HCT116 (cell line): ENCODE measurements at regions not wholly inside any gene's neighbourhood (a gene's known extent, or its start where the extent isn't known, plus 50 kb on each side); places are given as distances from the start of the nearest gene placed in this dataset.
"Not testable (repeated sequence)": the region's sequence is repeated elsewhere in the genome, so short reads cannot be mapped to it uniquely, and the experiment has no call there.

ENCODE experiments used
- ATAC-seq: fragments of 200-7000 bp; cut with Tn5 transposase; 2 replicates; pipeline ENCODE4 v1.9.1; 2020; ENCODE audit warnings: mild to moderate bottlenecking, moderate library complexity
- BruUV-seq: library from RNA; stranded (reverse); fragments of 400-500 nt; replicated peaks from 2 replicates; lab custom pipeline; 2021; lab: Mats Ljungman, UMichigan
- CTCF ChIA-PET: fragments of 300-600 bp; sonication (Branson Sonifier 250); formaldehyde crosslinking; loops from one replicate; lab custom pipeline; 2021; ENCODE audit warnings: antibody characterized with exemption; lab: Charles Lee
- POLR2A ChIA-PET: fragments of 300-600, 350-600 bp; sonication (Branson Sonifier 250); formaldehyde crosslinking; loops from one replicate; lab custom pipeline; 2021; ENCODE audit warnings: antibody characterized with exemption; lab: Charles Lee
- RAD21 ChIA-PET, 2 experiments: fragments of 300-600 bp; sonication (Branson Sonifier 250); formaldehyde crosslinking; loops; one replicate each; lab custom pipeline; 2023; ENCODE audit warnings: low total read pairs in 2 of 2; ENCODE audit not compliant: uncharacterized antibody in 2 of 2, unreplicated experiment in 2 of 2, low non-redundant PET in 1 of 2; lab: Charles Lee
- DNase-seq: peaks from one replicate; pipeline ENCODE4 v3.0.0-alpha.2; 2010; ENCODE audit warnings: low read depth, low spot score
- H2AFZ ChIP-seq: fragments of 200-600 bp; shearing (Covaris generic), sonication (generic); 2 replicates; pipeline ENCODE4 v1.6.1; 2017; ENCODE audit warnings: low read depth, mixed run types, mixed read lengths, antibody characterized with exemption, low read length; ENCODE audit not compliant: poor library complexity, severe bottlenecking
- H3K27ac ChIP-seq: 2 replicates; pipeline ENCODE4 v1.5.1; 2012; ENCODE audit warnings: low read depth, low read length
- H3K27me3 ChIP-seq: fragments of 200-600 bp; sonication (generic); 2 replicates; pipeline ENCODE4 v1.6.1; 2016; ENCODE audit warnings: mixed run types, low read length, mixed read lengths; ENCODE audit not compliant: insufficient read depth
- H3K36me3 ChIP-seq, 2 experiments: fragments of 200-500 bp in 1 of 2; fragments of 200-600 bp in 1 of 2; sonication (Bioruptor generic) in 1 of 2; sonication (generic) in 1 of 2; 2 replicates each; pipeline versions ENCODE4 v1.5.1 to v1.6.1; 2014 to 2016; ENCODE audit warnings: low read length in 2 of 2, inconsistent platforms in 1 of 2, mixed read lengths in 1 of 2, mixed run types in 1 of 2; ENCODE audit not compliant: insufficient read depth in 2 of 2, control insufficient read depth in 1 of 2
- H3K4me1 ChIP-seq, 2 experiments: fragments of 200-600 bp in 1 of 2; sonication (generic) in 1 of 2; 2 replicates each; pipeline versions ENCODE4 v1.5.1 to v1.6.1; 2012 to 2017; ENCODE audit warnings: low read length in 2 of 2, inconsistent platforms in 1 of 2, mild to moderate bottlenecking in 1 of 2, mixed read lengths in 1 of 2, mixed run types in 1 of 2, moderate library complexity in 1 of 2; ENCODE audit not compliant: insufficient read depth in 2 of 2, control insufficient read depth in 1 of 2
- H3K4me2 ChIP-seq: fragments of 200-600 bp; sonication (generic); 2 replicates; pipeline ENCODE4 v1.6.1; 2017; ENCODE audit warnings: mixed run types, low read length, mixed read lengths
- H3K4me3 ChIP-seq, 2 experiments: fragments of 200-600 bp in 1 of 2; sonication (generic) in 1 of 2; replicated peaks in 1 of 2; 2 replicates each; pipeline ENCODE4 v1.5.1; 2011 to 2016; ENCODE audit warnings: low read length in 2 of 2, control low read depth in 1 of 2, low read depth in 1 of 2, mild to moderate bottlenecking in 1 of 2, mixed read lengths in 1 of 2, mixed run types in 1 of 2
- H3K79me2 ChIP-seq: fragments of 200-600 bp; sonication (generic); 2 replicates; pipeline ENCODE4 v1.6.1; 2017; ENCODE audit warnings: mild to moderate bottlenecking, mixed run types, low read length, moderate library complexity, mixed read lengths; ENCODE audit not compliant: insufficient read depth
- H3K9ac ChIP-seq: fragments of 200-600 bp; sonication (generic); 2 replicates; pipeline ENCODE4 v1.6.1; 2016; ENCODE audit warnings: low read length, mixed read lengths
- H3K9me2 ChIP-seq: fragments of 200-600 bp; sonication (generic), shearing (Covaris generic); 2 replicates; pipeline ENCODE4 v1.6.1; 2017; ENCODE audit warnings: mixed run types, mild to moderate bottlenecking, moderate library complexity; ENCODE audit not compliant: insufficient read depth
- H3K9me3 ChIP-seq, 2 experiments: fragments of 200-500 bp in 1 of 2; fragments of 200-600 bp in 1 of 2; sonication (Bioruptor generic) in 1 of 2; sonication (generic) in 1 of 2; 2 replicates each; pipeline ENCODE4 v1.6.1; 2014 to 2017; ENCODE audit warnings: low read length in 2 of 2, mixed read lengths in 2 of 2, inconsistent platforms in 1 of 2, low read depth in 1 of 2, mild to moderate bottlenecking in 1 of 2, mixed run types in 1 of 2, moderate library complexity in 1 of 2; ENCODE audit not compliant: control insufficient read depth in 1 of 2, insufficient read depth in 1 of 2
- H4K20me1 ChIP-seq: fragments of 200-600 bp; sonication (generic), shearing (Covaris generic); 2 replicates; pipeline ENCODE4 v1.6.1; 2017; ENCODE audit warnings: mixed run types, mild to moderate bottlenecking, moderate library complexity; ENCODE audit not compliant: insufficient read depth
- CBX3 ChIP-seq: IDR thresholded peaks from 2 replicates; pipeline ENCODE4 v1.6.1; 2012; ENCODE audit warnings: low read depth
- EGR1 ChIP-seq: IDR thresholded peaks from 2 replicates; pipeline ENCODE4 v1.6.1; 2012; ENCODE audit warnings: low read depth
- ELF1 ChIP-seq: IDR thresholded peaks from 2 replicates; pipeline ENCODE4 v1.6.1; 2012; ENCODE audit warnings: low read depth, borderline replicate concordance
- POLR2A ChIP-seq: IDR thresholded peaks from 2 replicates; pipeline ENCODE4 v1.7.0; 2011; ENCODE audit warnings: borderline replicate concordance; ENCODE audit not compliant: insufficient read depth, insufficient read length; ENCODE audit errors: extremely low read depth
- POLR2AphosphoS5 ChIP-seq: IDR thresholded peaks from 2 replicates; pipeline ENCODE4 v1.6.1; 2011; ENCODE audit warnings: mild to moderate bottlenecking, low read depth, low read length, moderate library complexity
- RAD21 ChIP-seq: IDR thresholded peaks from 2 replicates; pipeline ENCODE4 v1.6.1; 2012; ENCODE audit warnings: low read depth, mild to moderate bottlenecking
- SIN3A ChIP-seq: IDR thresholded peaks from 2 replicates; pipeline ENCODE4 v1.6.1; 2012; ENCODE audit warnings: low read depth
- SRF ChIP-seq: IDR thresholded peaks from 2 replicates; pipeline ENCODE4 v1.6.1; 2012; ENCODE audit warnings: low read depth
- TCF7L2 ChIP-seq: IDR thresholded peaks from 2 replicates; pipeline ENCODE4 v1.7.0; 2011; ENCODE audit warnings: borderline replicate concordance, inconsistent platforms; ENCODE audit not compliant: insufficient read depth, insufficient read length; ENCODE audit errors: extremely low read depth
- ZFX ChIP-seq: fragments of 450-650 bp; IDR thresholded peaks from 2 replicates; pipeline ENCODE4 v1.6.1; 2017
- intact Hi-C: fragments of 100-400 bp; cut with micrococcal nuclease; formaldehyde crosslinking; loops from 2 replicates; pipeline ENCODE4 v1.10.0; 2022
- TF ChIP-seq, protein P1 (sequence below): IDR thresholded peaks from 2 replicates; pipeline ENCODE4 v1.6.1; 2011; ENCODE audit warnings: mild to moderate bottlenecking, low read length, moderate library complexity; ENCODE audit not compliant: insufficient replicate concordance; ENCODE audit errors: extremely low read depth
- TF ChIP-seq, protein P2 (sequence below): IDR thresholded peaks from 2 replicates; pipeline ENCODE4 v1.6.1; 2012
- TF ChIP-seq, protein P3 (sequence below): IDR thresholded peaks from 2 replicates; pipeline ENCODE4 v1.6.1; 2012; ENCODE audit warnings: low read depth

DNA sequence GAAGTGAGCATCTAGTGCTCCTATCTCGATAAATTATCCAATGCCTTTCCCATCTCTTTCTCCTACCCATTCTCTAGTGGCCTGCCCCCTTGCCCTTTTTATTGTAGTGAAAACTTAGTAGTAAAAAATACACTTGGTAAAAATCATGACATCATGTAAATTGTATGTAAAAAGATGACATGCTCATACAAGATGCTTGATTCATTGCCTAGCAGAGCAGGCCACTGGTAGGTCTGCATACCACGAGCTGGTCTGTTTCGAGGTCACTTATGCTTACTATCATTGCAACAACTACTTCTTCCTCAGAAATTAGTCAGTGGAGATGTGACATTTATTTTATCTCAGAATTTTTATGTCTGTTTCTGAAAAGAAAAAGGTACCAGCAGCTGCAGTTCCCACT is 177.3 kb downstream of the C9orf152 start (continued):
- no peak for TF ChIP-seq ELF1
- TF ChIP-seq EGR1 = no peak

DNA sequence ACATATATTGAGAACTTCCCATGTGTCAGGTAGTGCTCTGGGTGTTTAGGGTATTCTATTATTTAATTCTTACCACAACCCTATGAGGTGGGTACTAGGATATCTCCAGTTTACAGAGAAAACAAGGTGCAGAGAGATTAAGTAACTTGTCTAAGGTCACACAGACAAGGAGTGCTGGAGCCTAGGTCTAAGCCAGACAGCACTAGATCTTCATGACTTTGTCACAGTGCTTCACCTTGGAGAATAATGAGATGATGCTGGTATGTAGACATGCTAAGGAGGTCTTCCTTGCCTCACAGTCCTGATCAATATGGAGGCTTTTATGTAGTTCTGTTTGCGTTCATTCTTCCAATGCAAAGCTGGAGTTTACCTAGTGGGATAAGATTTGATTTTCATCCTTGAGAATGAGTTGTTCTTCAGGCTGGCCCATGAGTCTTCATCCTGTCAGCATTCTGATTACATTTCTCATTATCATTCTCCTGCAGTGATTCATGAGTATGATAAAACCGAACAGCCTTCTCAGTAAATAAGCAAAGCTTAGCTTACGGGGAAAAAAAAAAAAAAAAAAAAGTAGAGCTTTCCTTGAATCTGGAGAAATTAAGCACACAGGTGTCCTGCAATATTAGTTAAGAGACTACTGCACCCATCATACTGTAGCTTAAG is 176.3 kb downstream of the C9orf152 start:
- Histone ChIP-seq H3K9me2 (no peaks in the 10 kb centered on the region), H3K79me2 (no peaks in the 10 kb centered on the region), H3K4me1 (peaks cover 0 to 27% of the 10 kb centered on the region in 2 experiments; a peak in 1 of 4 replicates), H3K27ac (no peak overlapping the region), H4K20me1 (no peaks in the 10 kb centered on the region), H3K4me2 (no peak overlapping the region; the same call in 1 of the 2 replicates), H3K9me3 (no peaks in the 10 kb centered on the region), H3K4me3 (no peak overlapping the region), H3K9ac (no peak overlapping the region), H2AFZ (no peak overlapping the region), H3K27me3 (no peaks in the 10 kb centered on the region), H3K36me3 (no peaks in the 10 kb centered on the region)
- TF ChIP-seq ELF1 (no peak), CBX3 (no peak), ZFX (no peak), POLR2AphosphoS5 (no peak), POLR2A (no peak), SRF (no peak), TCF7L2 (no peak), EGR1 (no peak), RAD21 (no peak), SIN3A (no peak)
- TF ChIP-seq, protein P1, sequence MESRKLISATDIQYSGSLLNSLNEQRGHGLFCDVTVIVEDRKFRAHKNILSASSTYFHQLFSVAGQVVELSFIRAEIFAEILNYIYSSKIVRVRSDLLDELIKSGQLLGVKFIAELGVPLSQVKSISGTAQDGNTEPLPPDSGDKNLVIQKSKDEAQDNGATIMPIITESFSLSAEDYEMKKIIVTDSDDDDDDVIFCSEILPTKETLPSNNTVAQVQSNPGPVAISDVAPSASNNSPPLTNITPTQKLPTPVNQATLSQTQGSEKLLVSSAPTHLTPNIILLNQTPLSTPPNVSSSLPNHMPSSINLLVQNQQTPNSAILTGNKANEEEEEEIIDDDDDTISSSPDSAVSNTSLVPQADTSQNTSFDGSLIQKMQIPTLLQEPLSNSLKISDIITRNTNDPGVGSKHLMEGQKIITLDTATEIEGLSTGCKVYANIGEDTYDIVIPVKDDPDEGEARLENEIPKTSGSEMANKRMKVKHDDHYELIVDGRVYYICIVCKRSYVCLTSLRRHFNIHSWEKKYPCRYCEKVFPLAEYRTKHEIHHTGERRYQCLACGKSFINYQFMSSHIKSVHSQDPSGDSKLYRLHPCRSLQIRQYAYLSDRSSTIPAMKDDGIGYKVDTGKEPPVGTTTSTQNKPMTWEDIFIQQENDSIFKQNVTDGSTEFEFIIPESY = no peak
- TF ChIP-seq, protein P2, sequence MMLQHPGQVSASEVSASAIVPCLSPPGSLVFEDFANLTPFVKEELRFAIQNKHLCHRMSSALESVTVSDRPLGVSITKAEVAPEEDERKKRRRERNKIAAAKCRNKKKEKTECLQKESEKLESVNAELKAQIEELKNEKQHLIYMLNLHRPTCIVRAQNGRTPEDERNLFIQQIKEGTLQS = no peak
- TF ChIP-seq, protein P3, sequence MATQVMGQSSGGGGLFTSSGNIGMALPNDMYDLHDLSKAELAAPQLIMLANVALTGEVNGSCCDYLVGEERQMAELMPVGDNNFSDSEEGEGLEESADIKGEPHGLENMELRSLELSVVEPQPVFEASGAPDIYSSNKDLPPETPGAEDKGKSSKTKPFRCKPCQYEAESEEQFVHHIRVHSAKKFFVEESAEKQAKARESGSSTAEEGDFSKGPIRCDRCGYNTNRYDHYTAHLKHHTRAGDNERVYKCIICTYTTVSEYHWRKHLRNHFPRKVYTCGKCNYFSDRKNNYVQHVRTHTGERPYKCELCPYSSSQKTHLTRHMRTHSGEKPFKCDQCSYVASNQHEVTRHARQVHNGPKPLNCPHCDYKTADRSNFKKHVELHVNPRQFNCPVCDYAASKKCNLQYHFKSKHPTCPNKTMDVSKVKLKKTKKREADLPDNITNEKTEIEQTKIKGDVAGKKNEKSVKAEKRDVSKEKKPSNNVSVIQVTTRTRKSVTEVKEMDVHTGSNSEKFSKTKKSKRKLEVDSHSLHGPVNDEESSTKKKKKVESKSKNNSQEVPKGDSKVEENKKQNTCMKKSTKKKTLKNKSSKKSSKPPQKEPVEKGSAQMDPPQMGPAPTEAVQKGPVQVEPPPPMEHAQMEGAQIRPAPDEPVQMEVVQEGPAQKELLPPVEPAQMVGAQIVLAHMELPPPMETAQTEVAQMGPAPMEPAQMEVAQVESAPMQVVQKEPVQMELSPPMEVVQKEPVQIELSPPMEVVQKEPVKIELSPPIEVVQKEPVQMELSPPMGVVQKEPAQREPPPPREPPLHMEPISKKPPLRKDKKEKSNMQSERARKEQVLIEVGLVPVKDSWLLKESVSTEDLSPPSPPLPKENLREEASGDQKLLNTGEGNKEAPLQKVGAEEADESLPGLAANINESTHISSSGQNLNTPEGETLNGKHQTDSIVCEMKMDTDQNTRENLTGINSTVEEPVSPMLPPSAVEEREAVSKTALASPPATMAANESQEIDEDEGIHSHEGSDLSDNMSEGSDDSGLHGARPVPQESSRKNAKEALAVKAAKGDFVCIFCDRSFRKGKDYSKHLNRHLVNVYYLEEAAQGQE = no peak
- CTCF ChIA-PET = no interaction called here
- BruUV-seq = no TSS peak
- intact Hi-C loops = no loop called here
- POLR2A ChIA-PET = no interaction called here
- RAD21 ChIA-PET = no interaction called here
- no peak for ATAC-seq
- DNase-seq = no peak

DNA sequence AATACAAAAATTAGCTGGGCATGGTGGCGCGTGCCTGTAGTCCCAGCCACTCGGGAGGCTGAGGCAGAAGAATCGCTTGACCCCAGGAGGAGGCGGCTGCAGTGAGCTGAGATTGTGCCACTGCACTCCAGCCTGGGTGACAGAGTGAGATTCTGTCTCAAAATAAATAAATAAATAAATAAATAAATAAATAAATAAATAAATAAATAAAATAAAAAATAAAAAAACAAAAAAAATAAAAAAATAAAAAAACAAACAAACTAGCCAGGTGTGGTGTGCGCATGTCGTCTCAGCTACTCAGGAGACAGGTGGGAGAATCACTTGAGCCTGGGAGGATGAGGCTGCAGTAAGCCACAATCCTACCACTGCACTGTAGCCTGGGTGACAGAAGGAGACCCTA is 175.4 kb downstream of the C9orf152 start:
- H3K79me2 ChIP-seq, H3K9me2 ChIP-seq, H3K9me3 ChIP-seq, H3K27me3 ChIP-seq, H3K36me3 ChIP-seq, CTCF ChIA-PET, RAD21 ChIA-PET, H3K4me2 ChIP-seq, intact Hi-C loops, H3K4me3 ChIP-seq, H3K27ac ChIP-seq, BruUV-seq, H3K9ac ChIP-seq, ATAC-seq, DNase-seq, H4K20me1 ChIP-seq, H2AFZ ChIP-seq, POLR2A ChIA-PET: not testable (repeated sequence)
- H3K4me1 ChIP-seq = peaks cover 0 to 27% of the 10 kb centered on the region in 2 experiments; a peak in 1 of 4 replicates
